OCI-LY7 (cell line): ENCODE measurements at regions not wholly inside any gene's neighbourhood (a gene's known extent, or its start where the extent isn't known, plus 50 kb on each side); places are given as distances from the start of the nearest gene placed in this dataset.

ENCODE experiments used
- EZH2phosphoT487 ChIP-seq: fragments of 200-600 bp; sonication (generic); IDR thresholded peaks from 2 replicates; pipeline ENCODE4 v1.6.1; 2018; ENCODE audit warnings: low read depth, borderline replicate concordance, mild to moderate bottlenecking, mixed run types, antibody characterized with exemption, low read length, moderate library complexity, mixed read lengths
- TF ChIP-seq, protein P1 (sequence below): fragments of 200-600 bp; sonication (generic); conservative IDR thresholded peaks from 2 replicates; pipeline ENCODE4 v1.5.1; 2014; ENCODE audit warnings: mild to moderate bottlenecking, antibody characterized with exemption, low read length, moderate library complexity, mixed read lengths

DNA sequence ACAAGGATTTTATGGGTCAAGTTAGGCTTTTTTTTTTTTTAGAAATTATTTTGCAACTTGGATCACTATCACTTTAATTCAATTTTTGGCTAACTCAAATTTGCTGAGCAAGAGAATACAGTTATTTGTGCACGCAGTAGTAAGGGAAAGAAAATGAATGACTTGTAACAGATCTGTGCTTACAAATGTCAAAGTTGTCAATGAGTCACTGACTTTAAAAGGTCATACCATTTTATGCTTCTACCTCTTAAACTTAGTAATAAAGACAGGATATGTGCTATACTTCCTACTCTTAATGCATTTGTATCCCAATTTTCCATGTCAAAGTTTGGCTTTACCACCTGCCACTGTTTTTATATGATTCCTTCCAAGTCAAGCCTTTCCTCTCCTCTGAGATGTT is 131.1 kb upstream of the FBXO33 start:
- TF ChIP-seq, protein P1, sequence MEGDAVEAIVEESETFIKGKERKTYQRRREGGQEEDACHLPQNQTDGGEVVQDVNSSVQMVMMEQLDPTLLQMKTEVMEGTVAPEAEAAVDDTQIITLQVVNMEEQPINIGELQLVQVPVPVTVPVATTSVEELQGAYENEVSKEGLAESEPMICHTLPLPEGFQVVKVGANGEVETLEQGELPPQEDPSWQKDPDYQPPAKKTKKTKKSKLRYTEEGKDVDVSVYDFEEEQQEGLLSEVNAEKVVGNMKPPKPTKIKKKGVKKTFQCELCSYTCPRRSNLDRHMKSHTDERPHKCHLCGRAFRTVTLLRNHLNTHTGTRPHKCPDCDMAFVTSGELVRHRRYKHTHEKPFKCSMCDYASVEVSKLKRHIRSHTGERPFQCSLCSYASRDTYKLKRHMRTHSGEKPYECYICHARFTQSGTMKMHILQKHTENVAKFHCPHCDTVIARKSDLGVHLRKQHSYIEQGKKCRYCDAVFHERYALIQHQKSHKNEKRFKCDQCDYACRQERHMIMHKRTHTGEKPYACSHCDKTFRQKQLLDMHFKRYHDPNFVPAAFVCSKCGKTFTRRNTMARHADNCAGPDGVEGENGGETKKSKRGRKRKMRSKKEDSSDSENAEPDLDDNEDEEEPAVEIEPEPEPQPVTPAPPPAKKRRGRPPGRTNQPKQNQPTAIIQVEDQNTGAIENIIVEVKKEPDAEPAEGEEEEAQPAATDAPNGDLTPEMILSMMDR: no peak
- TF ChIP-seq EZH2phosphoT487: no peak
